ENCODE measurements at regions not wholly inside any gene's neighbourhood (a gene's known extent, or its start where the extent isn't known, plus 50 kb on each side); places are given as distances from the start of the nearest gene placed in this dataset.

- TF ChIP-seq ZNF280D (tag by site-specific recombination; IDR thresholded peaks at IDR 0.05) (no peak), ZNF274 (IDR thresholded peaks at IDR 0.05; ENCODE audit: low read length) (no peak), ZNF274 (tag by site-specific recombination; IDR thresholded peaks at IDR 0.05; ENCODE audit: borderline replicate concordance) (no peak), ZNF560 (tag by site-specific recombination; IDR thresholded peaks at IDR 0.05; ENCODE audit: borderline replicate concordance) (no peak), ZNF830 (tag by site-specific recombination; IDR thresholded peaks at IDR 0.05; ENCODE audit: low read depth) (no peak), CTCF (tag by site-specific recombination; IDR thresholded peaks at IDR 0.05) (no peak), ZBTB1 (tag by site-specific recombination; IDR thresholded peaks at IDR 0.05) (no peak), ZNF707 (tag by site-specific recombination; IDR thresholded peaks at IDR 0.05) (no peak), ZNF404 (tag by site-specific recombination; IDR thresholded peaks at IDR 0.05) (no peak), TCF7L2 (IDR thresholded peaks at IDR 0.05; ENCODE audit: borderline replicate concordance, low read depth, low read length) (no peak), YY1 (tag by site-specific recombination; IDR thresholded peaks at IDR 0.05) (no peak), ZNF785 (tag by site-specific recombination; IDR thresholded peaks at IDR 0.05) (no peak), ATF2 (tag by site-specific recombination; IDR thresholded peaks at IDR 0.05; ENCODE audit: low read depth) (no peak)
Measured at GRCh38 chr16:88331989-88332920, 50.5 kb upstream of the ZNF469 start.
